PC-9 (cell line): ENCODE measurements at regions not wholly inside any gene's neighbourhood (a gene's known extent, or its start where the extent isn't known, plus 50 kb on each side); places are given as distances from the start of the nearest gene placed in this dataset.

Source experiments
- EZH2 ChIP-seq: fragments of 200-600 bp; sonication (generic); IDR thresholded peaks from 2 replicates; pipeline ENCODE4 v1.8.0; 2017; ENCODE audit warnings: antibody characterized with exemption, low read depth
- TF ChIP-seq, protein P1 (sequence below): fragments of 200-600 bp; sonication (generic); conservative IDR thresholded peaks from 2 replicates; pipeline ENCODE4 v1.6.1; 2017; ENCODE audit warnings: mixed run types, antibody characterized with exemption, mild to moderate bottlenecking, moderate library complexity

DNA sequence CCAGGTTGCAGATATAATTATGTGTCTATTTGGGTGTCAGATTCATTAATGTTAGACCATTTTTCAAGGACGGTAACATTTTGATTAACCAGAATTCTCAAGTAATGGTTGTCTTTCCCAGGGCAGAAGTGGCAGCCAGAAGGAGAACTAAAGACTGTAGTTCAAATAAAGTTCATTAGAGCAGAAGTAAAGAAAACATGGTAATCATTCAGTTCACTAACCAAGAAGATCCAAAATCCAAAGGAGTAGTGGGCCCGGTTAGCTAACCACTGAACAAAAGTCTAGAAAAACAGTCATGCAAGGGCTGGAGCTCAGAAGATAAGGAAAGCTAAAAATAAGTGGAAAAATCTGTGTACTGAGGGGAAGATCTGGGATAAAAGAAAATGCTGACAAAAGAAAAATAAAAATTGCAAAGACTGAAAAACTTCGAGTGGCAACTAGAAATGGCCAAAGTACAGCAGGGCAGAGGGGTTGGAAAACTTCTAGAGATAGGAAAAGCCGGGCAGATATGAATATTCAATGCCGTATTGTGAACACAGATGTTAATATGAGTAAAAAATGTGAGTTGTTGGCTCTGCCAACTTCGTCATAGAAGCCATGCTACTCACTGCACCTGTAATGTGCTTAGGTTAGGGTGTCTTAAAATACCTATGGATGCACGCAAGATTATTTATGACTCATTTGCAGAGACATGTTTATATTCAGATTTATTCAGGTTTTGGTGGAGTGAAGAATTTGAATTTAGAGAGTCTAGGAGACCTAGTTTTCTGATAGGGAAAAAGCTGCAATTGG is 925.9 kb downstream of the LTN1 start:
- TF ChIP-seq, protein P1, sequence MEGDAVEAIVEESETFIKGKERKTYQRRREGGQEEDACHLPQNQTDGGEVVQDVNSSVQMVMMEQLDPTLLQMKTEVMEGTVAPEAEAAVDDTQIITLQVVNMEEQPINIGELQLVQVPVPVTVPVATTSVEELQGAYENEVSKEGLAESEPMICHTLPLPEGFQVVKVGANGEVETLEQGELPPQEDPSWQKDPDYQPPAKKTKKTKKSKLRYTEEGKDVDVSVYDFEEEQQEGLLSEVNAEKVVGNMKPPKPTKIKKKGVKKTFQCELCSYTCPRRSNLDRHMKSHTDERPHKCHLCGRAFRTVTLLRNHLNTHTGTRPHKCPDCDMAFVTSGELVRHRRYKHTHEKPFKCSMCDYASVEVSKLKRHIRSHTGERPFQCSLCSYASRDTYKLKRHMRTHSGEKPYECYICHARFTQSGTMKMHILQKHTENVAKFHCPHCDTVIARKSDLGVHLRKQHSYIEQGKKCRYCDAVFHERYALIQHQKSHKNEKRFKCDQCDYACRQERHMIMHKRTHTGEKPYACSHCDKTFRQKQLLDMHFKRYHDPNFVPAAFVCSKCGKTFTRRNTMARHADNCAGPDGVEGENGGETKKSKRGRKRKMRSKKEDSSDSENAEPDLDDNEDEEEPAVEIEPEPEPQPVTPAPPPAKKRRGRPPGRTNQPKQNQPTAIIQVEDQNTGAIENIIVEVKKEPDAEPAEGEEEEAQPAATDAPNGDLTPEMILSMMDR, result no peak
- TF ChIP-seq EZH2, result no peak
